Trophoblast cell (in vitro differentiated cells and primary cell): ENCODE measurements at regions not wholly inside any gene's neighbourhood (a gene's known extent, or its start where the extent isn't known, plus 50 kb on each side); places are given as distances from the start of the nearest gene placed in this dataset.

Experiments used
- DNase-seq, 2 donors: peaks; one replicate each; pipeline ENCODE4 v3.0.0-alpha.2; 2016
- H2AFZ ChIP-seq: 2 replicates; pipeline ENCODE4 v1.6.1; 2013; ENCODE audit warnings: low read length, moderate library complexity, mild to moderate bottlenecking; ENCODE audit not compliant: insufficient read depth, poor library complexity
- H2AK5ac ChIP-seq: 2 replicates; pipeline ENCODE4 v1.6.1; 2013; ENCODE audit warnings: mild to moderate bottlenecking, low read length
- H2BK120ac ChIP-seq: 2 replicates; pipeline ENCODE4 v1.6.1; 2013; ENCODE audit warnings: low read length, mild to moderate bottlenecking, moderate library complexity; ENCODE audit not compliant: insufficient read depth, poor library complexity
- H2BK12ac ChIP-seq: 2 replicates; pipeline ENCODE4 v1.6.1; 2013; ENCODE audit warnings: mild to moderate bottlenecking, low read length, moderate library complexity
- H2BK5ac ChIP-seq: 2 replicates; pipeline ENCODE4 v1.6.1; 2013; ENCODE audit warnings: low read length, low read depth, moderate library complexity, mild to moderate bottlenecking; ENCODE audit not compliant: poor library complexity
- H3K14ac ChIP-seq: 2 replicates; pipeline ENCODE4 v1.6.1; 2013; ENCODE audit warnings: mild to moderate bottlenecking, low read length
- H3K18ac ChIP-seq: 2 replicates; pipeline ENCODE4 v1.6.1; 2013; ENCODE audit warnings: mild to moderate bottlenecking, low read length
- H3K23ac ChIP-seq: 2 replicates; pipeline ENCODE4 v1.6.1; 2013; ENCODE audit warnings: low read length
- H3K27ac ChIP-seq: 2 replicates; pipeline ENCODE4 v1.5.1; 2013; ENCODE audit warnings: low read depth, mild to moderate bottlenecking, inconsistent platforms, low read length, moderate library complexity
- H3K27me3 ChIP-seq: 2 replicates; pipeline ENCODE4 v1.6.1; 2013; ENCODE audit warnings: inconsistent platforms, mild to moderate bottlenecking, low read length, moderate library complexity; ENCODE audit not compliant: insufficient read depth
- H3K36me3 ChIP-seq, 2 experiments: 1 replicate in 1 of 2; 2 replicates in 1 of 2; pipeline ENCODE4 v1.6.1; 2013; ENCODE audit warnings: low read length in 2 of 2, mild to moderate bottlenecking in 2 of 2, moderate library complexity in 1 of 2; ENCODE audit not compliant: insufficient read depth in 2 of 2, control insufficient read depth in 1 of 2
- H3K4ac ChIP-seq: 2 replicates; pipeline ENCODE4 v1.6.1; 2013; ENCODE audit warnings: low read depth, mild to moderate bottlenecking, low read length, moderate library complexity
- H3K4me1 ChIP-seq, 2 experiments: 1 replicate in 1 of 2; 2 replicates in 1 of 2; pipeline ENCODE4 v1.6.1; 2013; ENCODE audit warnings: low read length in 2 of 2, mild to moderate bottlenecking in 2 of 2, moderate library complexity in 1 of 2; ENCODE audit not compliant: insufficient read depth in 2 of 2, control insufficient read depth in 1 of 2
- H3K4me2 ChIP-seq: 2 replicates; pipeline ENCODE4 v1.6.1; 2013; ENCODE audit warnings: inconsistent platforms, mild to moderate bottlenecking, low read length, moderate library complexity
- H3K4me3 ChIP-seq: 2 replicates; pipeline ENCODE4 v1.5.1; 2013; ENCODE audit warnings: mild to moderate bottlenecking, low read depth, low read length, inconsistent platforms
- H3K79me1 ChIP-seq: one replicate; pipeline ENCODE4 v1.6.1; 2013; ENCODE audit warnings: low read length
- H3K79me2 ChIP-seq: 2 replicates; pipeline ENCODE4 v1.6.1; 2013; ENCODE audit warnings: low read length, mild to moderate bottlenecking; ENCODE audit not compliant: control insufficient read depth, insufficient read depth, poor library complexity
- H3K9ac ChIP-seq: 2 replicates; pipeline ENCODE4 v1.6.1; 2013; ENCODE audit warnings: mild to moderate bottlenecking, low read length
- H3K9me3 ChIP-seq: 2 replicates; pipeline ENCODE4 v1.6.1; 2013; ENCODE audit warnings: low read depth, mild to moderate bottlenecking, control low read depth, inconsistent platforms, low read length; ENCODE audit not compliant: insufficient read depth
- H4K12ac ChIP-seq: 2 replicates; pipeline ENCODE4 v1.6.1; 2013; ENCODE audit warnings: low read depth, mild to moderate bottlenecking, low read length, moderate library complexity
- H4K8ac ChIP-seq: 2 replicates; pipeline ENCODE4 v1.6.1; 2013; ENCODE audit warnings: low read depth, mild to moderate bottlenecking, low read length, moderate library complexity
- H4K91ac ChIP-seq: one replicate; pipeline ENCODE4 v1.6.1; 2013; ENCODE audit warnings: low read depth, mild to moderate bottlenecking, low read length, moderate library complexity
- WGBS: extraction: QIAGEN DNeasy Blood & Tissue Kit; methylation state at CpG from one replicate; pipeline ENCODE4 v1.1.7; 2013; ENCODE audit warnings: missing lambda C conversion rate; ENCODE audit not compliant: insufficient read length, insufficient coverage; ENCODE audit errors: extremely low coverage; 5-methylcytosine and 5-hydroxymethylcytosine counted together

DNA sequence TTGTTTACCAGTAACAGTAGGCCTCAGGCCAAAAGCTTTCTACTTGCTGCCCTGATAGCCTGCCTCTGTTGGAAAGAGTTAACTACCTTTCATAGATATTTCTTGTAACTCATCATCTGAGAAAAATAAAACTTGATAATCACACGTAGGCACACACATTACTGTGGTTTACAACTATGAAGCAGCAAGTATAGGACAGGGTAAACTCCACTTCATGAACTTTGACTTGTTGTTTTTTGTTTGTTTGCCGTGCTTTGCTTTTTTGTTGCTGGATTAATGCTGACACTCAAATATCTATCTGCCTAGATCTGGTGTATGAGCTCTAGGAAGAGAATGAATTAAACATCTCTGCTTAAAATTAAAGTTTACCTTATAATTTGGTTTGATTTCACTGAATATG lies 924.7 kb upstream of the ADGRL2 start:
- Histone ChIP-seq H4K12ac (no peak overlapping the region), H3K23ac (no peak overlapping the region), H3K36me3 (no peaks in the 10 kb centered on the region), H3K4ac (no peak overlapping the region), H3K27me3 (no peaks in the 10 kb centered on the region), H3K4me1 (no peaks in the 10 kb centered on the region), H3K27ac (no peak overlapping the region), H3K79me2 (no peaks in the 10 kb centered on the region), H3K79me1 (no peaks in the 10 kb centered on the region), H2AFZ (no peak overlapping the region), H4K8ac (no peak overlapping the region), H2BK12ac (no peak overlapping the region), H3K9me3 (no peaks in the 10 kb centered on the region), H4K91ac (no peak overlapping the region), H2BK5ac (no peak overlapping the region), H3K9ac (no peak overlapping the region), H3K18ac (no peak overlapping the region), H3K14ac (no peak overlapping the region), H3K4me3 (no peak overlapping the region), H2BK120ac (no peak overlapping the region), H2AK5ac (no peak overlapping the region), H3K4me2 (no peak overlapping the region)
- DNase-seq: no peak
- WGBS: no CpG with 5 or more reads among the region's 2 CpGs

DNA sequence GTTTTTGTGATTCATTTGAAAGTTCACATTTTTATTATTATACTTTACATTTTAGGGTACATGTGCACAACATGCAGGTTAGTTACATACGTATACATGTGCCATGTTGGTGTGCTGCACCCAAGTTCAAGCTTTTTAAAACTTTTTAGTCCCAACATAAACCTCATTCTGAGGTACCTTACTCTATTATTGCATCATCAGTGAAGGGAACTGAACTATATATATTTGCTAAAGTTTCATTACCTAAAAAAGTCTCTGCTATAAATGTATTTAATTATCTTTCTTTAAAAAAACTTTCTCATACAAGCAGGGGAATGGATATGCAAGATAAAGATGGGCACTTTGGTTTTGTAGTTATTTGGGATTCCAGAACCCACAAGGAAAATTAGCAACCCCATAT lies 931.4 kb upstream of the ADGRL2 start:
- no peak overlapping the region for H3K18ac ChIP-seq
- H2AFZ ChIP-seq: no peak overlapping the region
- H3K4ac ChIP-seq: no peak overlapping the region
- no peaks in the 10 kb centered on the region for H3K9me3 ChIP-seq
- no CpG with 5 or more reads among the region's 1 CpG for WGBS
- H4K12ac ChIP-seq: no peak overlapping the region
- no peak for DNase-seq
- H3K27me3 ChIP-seq: no peaks in the 10 kb centered on the region
- H2BK120ac ChIP-seq: no peak overlapping the region
- H3K27ac ChIP-seq: no peak overlapping the region
- H3K4me1 ChIP-seq: no peaks in the 10 kb centered on the region
- no peak overlapping the region for H3K4me3 ChIP-seq
- no peak overlapping the region for H3K4me2 ChIP-seq
- no peak overlapping the region for H3K14ac ChIP-seq
- no peaks in the 10 kb centered on the region for H3K79me1 ChIP-seq
- H4K8ac ChIP-seq: no peak overlapping the region
- H2BK12ac ChIP-seq: no peak overlapping the region
- H3K79me2 ChIP-seq: no peaks in the 10 kb centered on the region
- no peak overlapping the region for H3K9ac ChIP-seq
- no peak overlapping the region for H4K91ac ChIP-seq
- no peak overlapping the region for H2BK5ac ChIP-seq
- no peak overlapping the region for H2AK5ac ChIP-seq
- H3K36me3 ChIP-seq: peaks cover 0 to 1% of the 10 kb centered on the region in 2 experiments
- H3K23ac ChIP-seq: no peak overlapping the region

DNA sequence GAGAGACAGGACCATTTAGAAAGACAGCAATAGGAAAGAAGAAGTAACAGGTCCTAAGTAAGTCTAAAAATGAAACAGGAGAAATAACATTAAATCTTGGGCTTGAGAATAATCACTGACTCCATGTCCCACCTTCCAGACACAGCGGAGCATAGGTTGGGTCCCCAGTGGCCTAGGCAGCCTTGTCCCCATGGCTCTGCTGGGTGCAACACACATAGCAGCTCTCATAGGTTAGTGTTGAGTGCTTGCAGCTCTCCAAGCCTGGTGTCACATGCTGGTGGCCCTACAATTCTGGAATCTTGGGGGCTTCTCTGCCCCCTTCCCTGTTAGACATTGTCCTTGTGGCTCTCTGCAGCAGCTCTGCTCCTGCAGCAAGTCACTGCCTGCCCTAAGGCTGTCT lies 952.8 kb upstream of the ADGRL2 start:
- no peak overlapping the region for H3K18ac ChIP-seq
- no CpG with 5 or more reads among the region's 1 CpG for WGBS
- H4K91ac ChIP-seq: no peak overlapping the region
- H3K14ac ChIP-seq: no peak overlapping the region
- no peak overlapping the region for H2BK12ac ChIP-seq
- no peaks in the 10 kb centered on the region for H3K27me3 ChIP-seq
- H3K23ac ChIP-seq: no peak overlapping the region
- H2AK5ac ChIP-seq: no peak overlapping the region
- no peaks in the 10 kb centered on the region for H3K4me1 ChIP-seq
- no peak overlapping the region for H3K9ac ChIP-seq
- peak overlapping the region; percentile 50 for H2BK120ac ChIP-seq
- H3K79me1 ChIP-seq: peaks cover 1% of the 10 kb centered on the region
- H4K12ac ChIP-seq: no peak overlapping the region
- no peak overlapping the region for H3K4me2 ChIP-seq
- no peak overlapping the region for H3K27ac ChIP-seq
- H3K4ac ChIP-seq: no peak overlapping the region
- H2AFZ ChIP-seq: no peak overlapping the region
- no peak for DNase-seq
- no peak overlapping the region for H2BK5ac ChIP-seq
- H3K79me2 ChIP-seq: no peaks in the 10 kb centered on the region
- no peak overlapping the region for H4K8ac ChIP-seq
- no peaks in the 10 kb centered on the region for H3K36me3 ChIP-seq
- H3K4me3 ChIP-seq: no peak overlapping the region
- no peaks in the 10 kb centered on the region for H3K9me3 ChIP-seq

DNA sequence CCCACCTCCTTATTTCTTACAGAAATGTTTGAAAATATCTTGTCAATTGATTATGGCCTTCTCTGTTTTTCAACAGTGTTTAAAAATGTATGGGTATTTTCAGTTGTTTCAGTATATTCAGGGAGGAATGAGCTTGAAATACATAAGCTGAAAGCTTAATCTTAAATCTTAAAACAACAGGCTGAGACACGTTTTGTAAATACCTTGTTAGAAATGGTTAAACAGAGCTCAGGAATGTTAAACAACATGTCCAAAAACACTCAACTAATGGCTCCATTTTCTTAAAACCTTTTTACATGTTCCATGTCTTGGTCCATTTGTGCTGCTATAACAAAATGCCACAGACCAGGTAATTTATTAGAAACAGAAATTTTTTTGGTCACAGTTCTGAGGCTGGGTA lies 953.8 kb upstream of the ADGRL2 start:
- Histone ChIP-seq H3K18ac (no peak overlapping the region), H3K4me3 (no peak overlapping the region), H2AFZ (no peak overlapping the region), H3K23ac (no peak overlapping the region), H2AK5ac (no peak overlapping the region), H3K27ac (no peak overlapping the region), H3K9me3 (no peaks in the 10 kb centered on the region), H4K91ac (no peak overlapping the region), H4K8ac (no peak overlapping the region), H3K4me1 (no peaks in the 10 kb centered on the region), H3K27me3 (no peaks in the 10 kb centered on the region), H3K4me2 (no peak overlapping the region), H3K79me2 (no peaks in the 10 kb centered on the region), H3K36me3 (no peaks in the 10 kb centered on the region), H2BK120ac (no peak overlapping the region), H2BK5ac (no peak overlapping the region), H3K79me1 (peaks cover 1% of the 10 kb centered on the region), H2BK12ac (no peak overlapping the region), H3K14ac (no peak overlapping the region), H3K4ac (no peak overlapping the region), H4K12ac (no peak overlapping the region), H3K9ac (no peak overlapping the region)
- no CpG with 5 or more reads among the region's 1 CpG for WGBS
- peak in 1 of 2 donors; percentile 17 for DNase-seq

DNA sequence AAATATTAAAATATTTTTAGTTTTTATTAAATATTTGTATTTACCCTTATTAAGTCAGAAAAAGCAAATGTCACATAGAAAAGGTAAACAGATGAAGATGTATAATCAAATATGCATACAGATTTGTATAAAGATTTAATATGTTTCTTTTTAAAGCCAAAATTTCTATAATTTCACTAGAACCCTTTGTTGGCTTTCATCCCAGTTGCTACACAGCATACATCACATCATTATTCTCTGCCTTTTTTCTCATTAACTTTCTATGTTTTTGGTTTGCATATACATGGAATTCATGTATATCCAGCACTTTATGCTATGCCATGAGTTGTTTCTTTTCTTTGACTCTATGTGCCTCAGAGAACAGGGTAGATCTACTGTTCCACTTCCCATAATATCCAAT lies 957.9 kb upstream of the ADGRL2 start:
- no peak overlapping the region for H2BK12ac ChIP-seq
- no peak overlapping the region for H4K8ac ChIP-seq
- no peaks in the 10 kb centered on the region for H3K36me3 ChIP-seq
- no peaks in the 10 kb centered on the region for H3K4me1 ChIP-seq
- H3K23ac ChIP-seq: no peak overlapping the region
- no peak overlapping the region for H3K4ac ChIP-seq
- H2BK5ac ChIP-seq: no peak overlapping the region
- no peak for DNase-seq
- no peak overlapping the region for H3K9ac ChIP-seq
- no peaks in the 10 kb centered on the region for H3K79me2 ChIP-seq
- no peak overlapping the region for H4K91ac ChIP-seq
- H3K14ac ChIP-seq: no peak overlapping the region
- no peak overlapping the region for H3K4me2 ChIP-seq
- no peaks in the 10 kb centered on the region for H3K9me3 ChIP-seq
- H3K79me1 ChIP-seq: no peaks in the 10 kb centered on the region
- no peaks in the 10 kb centered on the region for H3K27me3 ChIP-seq
- H2AFZ ChIP-seq: no peak overlapping the region
- no peak overlapping the region for H2AK5ac ChIP-seq
- H2BK120ac ChIP-seq: no peak overlapping the region
- no peak overlapping the region for H3K18ac ChIP-seq
- no peak overlapping the region for H4K12ac ChIP-seq
- no peak overlapping the region for H3K27ac ChIP-seq
- no peak overlapping the region for H3K4me3 ChIP-seq
